ENCODE measurements at regions not wholly inside any gene's neighbourhood (a gene's known extent, or its start where the extent isn't known, plus 50 kb on each side); places are given as distances from the start of the nearest gene placed in this dataset.

DNA sequence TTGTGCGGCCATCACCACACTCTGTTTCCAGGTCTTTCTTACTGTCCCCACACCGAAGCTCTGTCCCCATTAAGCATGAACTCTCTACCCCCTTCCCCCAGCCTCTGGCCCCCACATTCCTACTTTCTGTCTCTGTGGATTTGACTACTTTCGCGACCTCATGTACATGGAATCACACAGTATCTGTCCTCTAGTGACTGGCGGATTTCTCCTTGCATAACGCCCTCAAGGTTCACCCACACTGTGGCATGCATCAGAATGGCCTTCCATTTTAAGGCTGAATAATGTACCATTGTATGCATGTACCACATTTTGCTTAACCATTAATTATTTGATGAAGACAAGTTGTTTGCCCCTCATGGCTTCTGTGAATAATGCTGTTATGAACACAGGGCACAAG is 467.6 kb upstream of the HS6ST1 start:
- H3K4me3 ChIP-seq (ENCODE audit: low read length), result no peak overlapping the region
- no peak for TF ChIP-seq ZNF274 (IDR thresholded peaks at IDR 0.05; ENCODE audit: low read depth, low read length)

DNA sequence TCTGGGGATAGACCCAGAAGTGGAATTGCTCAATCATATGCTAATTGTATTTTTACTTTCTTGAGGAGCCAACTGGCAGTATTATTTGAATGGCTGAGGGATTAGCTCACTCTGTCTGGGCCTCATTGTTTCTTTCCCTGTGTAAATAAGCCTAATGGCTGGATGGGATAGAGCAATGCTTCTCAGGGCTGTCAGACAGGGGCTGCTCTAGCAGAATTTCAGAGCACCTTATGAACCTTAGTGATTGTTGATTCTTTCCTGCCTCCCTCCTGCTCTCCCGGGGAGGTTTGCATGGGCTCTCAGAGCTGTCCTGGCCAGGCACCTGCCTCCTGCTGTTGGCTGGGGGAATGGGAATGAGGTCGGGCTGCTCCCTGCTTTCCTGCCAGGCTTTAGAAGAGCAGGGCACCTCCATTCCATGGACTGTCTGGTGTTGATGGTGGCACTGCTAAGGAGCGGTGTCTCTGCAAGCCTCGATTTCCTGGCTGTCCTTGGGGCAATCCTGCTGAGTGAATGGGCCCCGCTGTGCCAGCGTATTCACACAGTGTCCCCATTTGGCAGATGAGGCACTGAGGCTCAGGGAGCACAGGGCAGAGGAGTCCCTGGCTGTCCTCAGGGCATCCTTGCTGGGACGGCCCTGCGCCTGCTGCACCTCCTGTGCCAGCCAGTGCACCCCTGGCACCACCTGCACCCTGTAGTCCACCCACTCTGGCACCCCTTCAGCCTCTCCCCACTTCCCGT is 468.2 kb upstream of the HS6ST1 start:
- H3K4me3 ChIP-seq (ENCODE audit: low read length), result no peak overlapping the region
- TF ChIP-seq ZNF274 (IDR thresholded peaks at IDR 0.05; ENCODE audit: low read depth, low read length), result no peak

DNA sequence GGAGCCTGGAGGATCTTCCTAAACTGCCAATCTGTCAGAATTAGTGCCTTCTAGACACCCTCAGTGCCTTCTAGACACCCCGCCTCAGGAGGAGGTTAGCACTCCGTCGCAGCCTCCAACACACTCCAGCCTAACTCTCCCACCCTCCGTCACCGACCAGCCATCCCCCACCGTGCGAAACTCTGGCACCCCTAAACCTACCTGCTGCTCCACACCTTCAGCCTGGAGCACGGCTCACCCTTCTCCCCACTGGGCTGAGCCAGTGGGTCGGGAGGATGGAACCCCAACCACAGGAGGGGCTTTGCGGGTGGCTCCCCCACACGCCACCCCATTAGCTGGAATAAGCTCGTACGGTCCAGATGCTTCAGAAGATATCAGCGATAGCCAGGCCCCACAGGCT is 468.9 kb upstream of the HS6ST1 start:
- H3K4me3 ChIP-seq (ENCODE audit: low read length), result no peak overlapping the region
- TF ChIP-seq ZNF274 (IDR thresholded peaks at IDR 0.05; ENCODE audit: low read depth, low read length), result no peak

DNA sequence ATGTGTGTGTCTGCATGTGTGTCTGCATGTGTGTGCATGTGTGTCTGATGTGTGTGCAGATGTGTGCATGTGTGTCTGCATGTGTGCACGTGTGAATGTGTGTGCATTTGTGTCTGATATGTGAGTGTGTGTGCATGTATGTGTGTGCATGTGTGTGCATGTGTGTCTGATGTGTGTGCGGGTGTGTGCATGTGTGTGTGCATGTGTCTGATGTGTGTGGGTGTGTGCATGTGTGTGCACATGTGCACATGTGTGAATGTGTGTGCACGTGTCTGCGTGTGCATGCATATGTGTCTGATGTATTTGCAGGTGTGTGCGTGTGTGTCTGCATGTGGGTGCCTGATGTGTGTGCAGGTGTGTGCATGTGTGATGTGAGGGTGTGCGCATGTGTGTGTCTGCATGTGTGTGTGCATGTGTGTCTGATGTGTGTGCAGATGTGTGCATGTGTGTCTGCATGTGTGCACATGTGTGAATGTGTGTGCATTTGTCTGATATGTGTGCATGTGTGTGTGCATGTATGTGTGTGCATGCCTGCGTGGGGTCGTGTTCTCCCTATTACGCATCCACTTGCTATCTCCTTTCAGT is 470.1 kb upstream of the HS6ST1 start:
- no peak for TF ChIP-seq ZNF274 (IDR thresholded peaks at IDR 0.05; ENCODE audit: low read depth, low read length)

DNA sequence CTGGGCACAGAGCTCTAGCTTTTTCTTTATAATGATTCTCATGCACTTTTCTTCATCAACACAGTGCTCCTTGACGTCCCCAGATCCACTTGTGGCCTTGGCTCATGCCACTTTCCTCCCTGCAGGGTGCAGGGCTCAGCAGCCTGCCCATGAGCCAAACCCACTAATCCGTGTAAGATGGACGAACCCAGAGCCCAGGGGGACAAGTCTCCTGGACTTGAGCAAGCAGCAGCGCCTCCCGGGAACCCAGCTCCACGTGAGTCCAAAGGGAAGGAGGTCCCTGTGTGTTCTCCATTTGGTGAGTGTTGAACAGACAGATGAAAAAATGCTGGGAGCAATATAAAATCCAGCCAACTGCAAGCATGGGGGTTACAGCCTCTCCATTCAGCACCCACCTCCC is 470.6 kb upstream of the HS6ST1 start:
- H3K4me3 ChIP-seq (ENCODE audit: low read length), result no peak overlapping the region
- no peak for TF ChIP-seq ZNF274 (IDR thresholded peaks at IDR 0.05; ENCODE audit: low read depth, low read length)

More for the DNA sequence above, 470.1 kb upstream of the HS6ST1 start:
- no peak overlapping the region for H3K4me3 ChIP-seq (ENCODE audit: low read length)

DNA sequence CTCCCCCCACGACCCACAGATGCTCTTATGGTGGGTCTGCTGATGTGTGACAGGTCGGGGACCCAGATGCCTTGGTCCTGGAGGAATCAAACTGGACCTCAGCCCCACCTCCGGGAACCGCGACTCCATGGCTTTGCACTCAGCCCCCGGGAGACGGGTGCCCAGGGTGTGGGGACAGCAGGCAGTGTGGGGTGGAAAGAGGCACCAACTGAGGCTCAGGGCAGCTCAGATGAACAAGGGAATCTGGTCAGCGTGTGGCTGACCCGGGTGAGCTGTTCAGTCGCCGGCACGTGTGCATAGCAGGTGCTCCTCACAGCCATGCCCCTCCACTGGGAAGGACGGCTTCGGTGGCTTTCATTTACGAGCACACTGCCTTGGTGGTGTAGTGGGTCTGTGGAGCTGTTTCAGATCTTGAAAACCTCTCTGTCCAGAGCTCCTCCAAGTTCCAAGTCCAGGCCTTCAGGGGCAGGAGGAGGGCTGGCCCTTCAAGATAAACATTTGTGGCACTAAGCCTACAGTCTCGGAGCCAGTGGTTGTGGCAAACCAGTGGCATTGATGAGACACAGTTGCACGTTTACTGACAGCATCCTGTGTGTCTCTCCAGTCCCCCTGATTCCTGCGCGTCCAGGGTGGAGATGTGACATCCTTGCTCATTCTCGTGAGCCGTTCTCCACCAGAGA is 471.2 kb upstream of the HS6ST1 start:
- no peak for TF ChIP-seq ZNF274 (IDR thresholded peaks at IDR 0.05; ENCODE audit: low read depth, low read length)
- no peak overlapping the region for H3K4me3 ChIP-seq (ENCODE audit: low read length)

DNA sequence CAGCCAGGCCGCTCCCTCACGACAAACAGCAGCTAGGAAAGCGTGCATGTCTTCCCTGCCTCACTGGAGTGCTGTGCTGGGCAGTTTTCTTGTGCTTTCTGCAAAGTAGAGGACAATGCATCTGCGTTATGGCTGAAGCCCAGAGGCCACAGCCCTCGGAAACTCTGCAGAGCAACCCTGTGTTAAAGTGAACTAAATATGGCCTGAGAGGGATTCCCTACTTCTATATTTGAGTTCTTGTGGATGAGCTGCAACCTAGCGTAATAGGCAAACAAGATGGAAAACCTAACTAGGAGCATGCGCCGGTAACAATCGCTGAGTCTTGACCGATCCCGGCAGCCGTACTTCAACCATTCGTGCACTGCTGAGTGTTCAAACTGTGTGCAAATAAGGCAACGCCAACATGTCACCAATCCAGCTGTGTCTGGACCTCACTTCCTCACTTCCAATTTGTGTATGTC is 471.9 kb upstream of the HS6ST1 start:
- H3K4me3 ChIP-seq (ENCODE audit: low read length), result no peak overlapping the region
- TF ChIP-seq ZNF274 (IDR thresholded peaks at IDR 0.05; ENCODE audit: low read depth, low read length), result no peak

DNA sequence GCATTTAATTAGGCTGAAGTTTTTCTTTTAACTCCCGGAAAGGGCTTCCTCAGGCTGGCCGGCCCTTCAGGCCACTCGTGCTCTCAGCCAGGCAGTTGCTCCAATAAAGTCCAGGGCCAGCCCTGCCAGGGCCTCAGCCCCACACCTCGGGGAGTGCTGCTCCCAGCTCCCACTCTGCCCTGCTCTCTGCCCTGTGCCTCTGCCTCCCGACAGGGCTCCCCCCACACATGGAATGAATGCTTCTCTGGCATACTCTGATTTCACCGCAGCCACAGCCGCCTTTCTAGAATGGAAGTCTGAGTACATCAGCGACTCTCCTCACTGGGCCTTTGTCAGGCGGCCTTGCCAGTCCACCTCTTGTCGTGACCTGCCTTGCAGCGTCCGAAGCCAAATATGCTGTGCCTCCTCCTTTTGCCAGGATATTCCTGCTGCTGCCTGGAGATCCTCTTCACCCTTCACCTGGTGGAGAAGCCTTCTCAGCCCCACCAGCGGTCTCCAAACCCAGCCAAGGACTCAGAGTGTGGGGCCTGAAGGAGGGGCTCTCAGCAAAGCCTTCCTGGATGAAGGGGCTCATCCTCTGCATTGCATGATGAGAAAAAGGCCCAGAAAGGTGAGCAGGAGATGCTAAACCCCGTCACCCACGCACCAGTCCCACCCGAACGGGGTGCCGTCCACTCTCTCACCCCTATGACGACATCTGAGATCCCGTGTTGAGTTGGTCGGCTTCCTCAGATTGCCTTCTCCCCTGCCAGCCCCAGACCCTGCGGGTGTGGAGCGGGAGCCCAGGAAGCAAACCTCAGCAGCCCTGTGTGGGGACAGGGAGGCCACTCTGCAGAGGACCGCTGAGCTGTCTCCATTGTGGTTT is 472.7 kb upstream of the HS6ST1 start:
- H3K4me3 ChIP-seq (ENCODE audit: low read length), result no peak overlapping the region

DNA sequence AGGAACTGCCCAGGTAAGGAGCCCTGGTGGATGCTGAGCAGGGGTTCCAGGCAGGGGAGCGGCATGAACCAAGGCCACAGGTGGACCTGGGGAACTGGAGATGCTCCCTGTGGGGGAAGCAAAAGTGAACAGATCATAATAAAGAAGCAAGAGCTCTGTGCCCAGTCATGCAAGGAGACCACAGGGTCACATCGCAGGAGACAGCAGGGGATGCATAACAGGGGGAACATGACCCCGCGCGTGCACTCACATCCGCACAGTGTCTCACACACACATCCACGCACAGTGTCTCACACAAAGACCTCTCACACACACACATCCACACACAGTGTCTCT is 473.3 kb upstream of the HS6ST1 start:
- no peak for TF ChIP-seq ZNF274 (IDR thresholded peaks at IDR 0.05; ENCODE audit: low read depth, low read length)
- no peak overlapping the region for H3K4me3 ChIP-seq (ENCODE audit: low read length)

More for the DNA sequence above, 472.7 kb upstream of the HS6ST1 start:
- no peak for TF ChIP-seq ZNF274 (IDR thresholded peaks at IDR 0.05; ENCODE audit: low read depth, low read length)

DNA sequence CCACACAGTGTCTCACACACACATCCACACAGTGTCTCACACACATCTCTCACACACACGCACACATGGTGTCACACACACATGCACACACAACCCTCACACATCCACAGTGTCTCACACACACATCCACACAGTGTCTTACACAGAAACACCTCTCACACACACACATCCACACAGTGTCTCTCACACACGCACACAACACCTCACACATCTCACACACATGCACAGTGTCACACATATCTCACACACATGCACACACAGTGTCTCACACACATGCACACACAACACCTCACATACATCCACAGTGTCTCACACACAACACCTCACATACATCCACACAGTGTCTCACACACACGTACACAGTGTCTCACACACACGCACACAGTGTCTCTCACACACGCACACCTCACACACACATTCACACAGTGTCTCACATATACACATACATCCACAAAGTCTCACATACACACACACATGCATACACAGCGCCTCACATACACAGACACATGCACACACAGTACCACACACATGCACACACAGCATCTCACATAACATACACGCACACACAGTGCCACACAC is 473.9 kb upstream of the HS6ST1 start:
- no peak for TF ChIP-seq ZNF274 (IDR thresholded peaks at IDR 0.05; ENCODE audit: low read depth, low read length)
- no peak overlapping the region for H3K4me3 ChIP-seq (ENCODE audit: low read length)

DNA sequence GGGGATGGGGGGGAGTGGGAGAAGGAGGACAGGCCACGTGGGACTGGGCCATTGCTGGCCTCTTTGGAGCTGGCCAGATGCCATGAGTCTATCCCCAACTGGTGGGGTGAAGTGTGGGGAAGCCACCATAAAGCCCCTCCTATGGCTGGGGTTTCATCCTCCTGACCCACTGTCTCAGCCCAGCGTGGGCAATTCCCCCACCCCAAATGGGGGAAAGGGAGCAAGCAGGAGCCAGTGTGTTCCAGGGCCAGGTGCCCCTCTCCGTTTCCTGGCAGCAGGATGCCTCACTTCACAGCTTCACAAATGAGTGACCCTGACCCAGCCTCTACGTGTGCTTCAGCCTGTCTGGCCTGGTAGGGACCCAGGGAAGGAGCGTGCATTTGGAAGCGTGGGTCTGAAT is 474.7 kb upstream of the HS6ST1 start:
- TF ChIP-seq ZNF274 (IDR thresholded peaks at IDR 0.05; ENCODE audit: low read depth, low read length), result no peak
- no peak overlapping the region for H3K4me3 ChIP-seq (ENCODE audit: low read length)

DNA sequence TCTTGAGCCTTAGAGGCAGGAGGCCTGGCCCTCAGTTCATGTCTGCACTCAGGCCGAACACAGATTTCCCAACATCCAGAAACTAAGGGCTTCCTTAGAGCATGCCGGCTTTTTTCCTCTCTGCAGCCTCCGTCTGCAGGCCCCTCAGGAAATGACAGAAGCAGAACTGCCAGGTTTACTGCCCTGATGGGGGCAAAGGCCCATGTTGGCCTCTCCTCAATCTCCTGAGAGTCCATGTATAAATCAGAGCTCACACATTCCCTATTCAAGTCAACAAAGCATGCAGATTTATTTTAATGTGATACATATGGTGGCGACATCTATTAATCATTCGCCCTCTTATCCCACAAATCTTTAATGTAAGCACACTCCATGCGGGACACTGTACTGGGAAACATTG is 475.6 kb upstream of the HS6ST1 start:
- H3K4me3 ChIP-seq (ENCODE audit: low read length), result no peak overlapping the region
- no peak for TF ChIP-seq ZNF274 (IDR thresholded peaks at IDR 0.05; ENCODE audit: low read depth, low read length)

DNA sequence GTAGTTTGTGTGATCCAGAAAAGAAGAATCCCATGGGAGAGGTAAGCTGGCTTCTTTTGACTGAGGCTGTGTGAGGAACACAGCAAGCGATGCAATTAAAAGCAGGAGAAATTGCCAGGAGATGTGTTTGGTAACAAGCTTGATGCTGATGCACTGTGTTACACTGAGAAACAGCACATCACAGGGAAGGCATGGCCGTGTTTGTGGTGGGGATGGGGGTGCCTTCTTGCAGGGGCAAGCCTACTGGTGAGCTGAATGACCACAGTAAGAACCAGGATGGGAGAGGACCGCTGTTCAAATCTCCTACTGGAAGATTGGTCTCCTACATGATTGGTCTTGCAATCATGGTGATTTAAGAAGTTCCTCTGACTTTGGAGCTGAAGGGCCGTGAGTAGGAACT is 477.7 kb upstream of the HS6ST1 start:
- no peak for TF ChIP-seq ZNF274 (IDR thresholded peaks at IDR 0.05; ENCODE audit: low read depth, low read length)
- H3K4me3 ChIP-seq (ENCODE audit: low read length), result no peak overlapping the region

DNA sequence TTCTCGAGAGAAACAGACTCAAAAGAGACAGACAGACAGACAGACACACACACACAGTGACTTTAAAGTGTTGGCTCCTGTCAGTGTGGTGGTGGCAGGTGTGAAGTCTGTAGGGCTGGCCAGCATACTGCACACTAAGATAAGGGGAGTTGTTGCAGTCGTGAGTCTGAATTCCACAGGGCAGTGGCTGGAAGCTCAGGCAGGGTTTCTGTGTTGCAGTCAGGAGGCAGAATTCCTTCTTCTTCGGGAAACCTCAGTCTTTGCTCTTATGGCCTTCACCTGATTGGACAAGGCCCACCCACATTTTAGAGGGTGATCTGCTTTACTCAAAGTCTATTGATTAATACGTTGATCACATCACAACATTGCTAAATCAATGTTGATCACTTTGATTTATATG is 478.4 kb upstream of the HS6ST1 start:
- no peak for TF ChIP-seq ZNF274 (IDR thresholded peaks at IDR 0.05; ENCODE audit: low read depth, low read length)
- no peak overlapping the region for H3K4me3 ChIP-seq (ENCODE audit: low read length)

Data from GM08714 (cell line).